Stimulated activated CD8-positive, alpha-beta memory T cell treated with anti-CD3 and anti-CD28 coated beads, Interleukin-15, amount 100 ng/mL, for 4 hours (primary cell): ENCODE measurements at regions not wholly inside any gene's neighbourhood (a gene's known extent, or its start where the extent isn't known, plus 50 kb on each side); places are given as distances from the start of the nearest gene placed in this dataset.

Experiments used
- DNase-seq, 2 donors: peaks; one replicate each; pipeline ENCODE4 v3.0.0-alpha.2; 2020; ENCODE audit warnings: low read depth in 2 of 2

GRCh38 chr2:7887441-7887840, 794.4 kb upstream of the ID2 start:
- no peak for DNase-seq

GRCh38 chr2:7888876-7889275, 793.0 kb upstream of the ID2 start:
- no peak for DNase-seq

GRCh38 chr2:7891312-7891711, 790.5 kb upstream of the ID2 start:
- no peak for DNase-seq

DNA sequence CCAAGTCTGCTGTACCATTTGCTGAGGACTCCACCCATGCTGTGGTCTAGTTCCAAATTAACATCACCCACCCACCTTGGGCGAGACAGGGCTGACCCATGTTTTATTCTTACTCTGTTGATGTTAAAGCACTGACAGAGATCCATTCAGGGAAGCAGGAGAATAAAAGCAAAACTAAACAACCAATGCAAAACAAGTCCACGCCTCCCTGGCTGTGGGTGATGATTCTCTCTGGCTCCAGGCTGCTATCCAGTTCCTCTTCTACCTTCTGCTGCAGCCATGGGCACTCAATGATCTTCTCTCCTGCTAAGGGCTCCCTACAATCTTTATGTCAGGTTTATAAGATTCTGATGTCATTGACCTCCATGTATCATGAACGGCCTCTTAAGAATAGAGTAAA, 786.6 kb upstream of the ID2 start:
- no peak for DNase-seq

GRCh38 chr2:7896940-7897487, 784.8 kb upstream of the ID2 start:
- DNase-seq, result no peak

- no peak for DNase-seq
Measured at GRCh38 chr2:7899241-7899640, 782.6 kb upstream of the ID2 start.

- no peak for DNase-seq
Measured at GRCh38 chr2:7899923-7900322, 781.9 kb upstream of the ID2 start.

- no peak for DNase-seq
Measured at GRCh38 chr2:7900593-7900992, 781.3 kb upstream of the ID2 start.

DNA sequence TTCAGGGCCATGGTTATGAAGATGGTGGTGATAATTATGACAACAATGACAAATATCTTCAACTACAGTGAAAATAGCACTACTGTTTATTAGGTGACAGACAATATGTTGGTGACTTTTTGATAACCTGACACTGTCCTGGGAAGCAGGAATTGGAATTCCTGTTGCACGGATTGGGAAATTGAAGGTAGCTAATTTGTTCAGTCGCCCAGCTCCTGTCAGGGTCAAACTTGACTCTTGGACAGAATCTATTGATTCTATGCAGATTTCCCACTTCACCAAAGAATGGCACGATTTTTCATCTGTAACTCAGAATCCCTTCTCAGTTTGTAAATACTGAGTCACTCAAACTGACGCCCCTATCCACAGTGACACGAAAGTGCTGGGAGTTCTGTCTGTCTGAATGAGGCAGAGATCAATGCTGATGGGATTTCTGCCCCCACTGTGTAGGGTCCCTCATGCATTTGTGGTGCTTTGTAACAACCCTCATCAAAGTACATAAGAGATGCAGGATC, 779.5 kb upstream of the ID2 start:
- no peak for DNase-seq

DNA sequence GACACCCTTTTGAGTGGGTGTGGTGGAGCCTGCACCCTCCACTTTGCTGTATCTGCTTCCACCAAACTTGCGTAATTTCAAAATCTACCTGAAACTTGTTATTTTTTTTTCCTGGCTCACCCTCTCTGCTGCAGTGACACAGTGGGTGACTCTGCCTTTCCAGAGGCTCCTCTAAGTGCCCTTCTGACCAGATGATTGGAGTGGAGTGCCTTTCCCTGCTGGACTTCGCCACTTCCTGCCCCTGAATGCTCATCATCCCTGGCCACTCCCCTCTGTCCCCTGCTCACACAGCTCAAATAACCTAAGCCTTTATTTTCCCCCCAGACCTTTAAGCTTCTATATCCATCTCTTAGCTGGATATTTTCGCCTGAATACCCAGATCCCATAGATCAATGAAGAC, 777.5 kb upstream of the ID2 start:
- no peak for DNase-seq

DNA sequence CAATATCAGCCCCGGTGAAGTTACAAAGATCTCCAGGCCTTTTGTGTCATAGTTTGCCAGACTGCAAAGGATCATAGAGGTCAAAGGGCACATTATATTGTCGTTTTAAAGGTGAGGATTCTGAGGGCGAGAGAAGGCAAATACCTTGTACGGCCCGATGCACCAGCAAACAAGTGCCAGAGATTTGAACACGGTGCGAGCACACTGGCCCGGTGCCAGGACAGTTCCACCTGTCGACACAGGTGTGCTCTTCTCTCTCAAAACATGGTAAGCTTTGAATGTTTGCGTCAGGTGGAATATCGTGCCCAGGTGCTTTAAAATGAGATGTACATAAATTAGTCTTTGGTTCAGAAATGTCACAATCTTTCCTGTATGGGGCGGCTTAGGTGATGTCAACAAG, 776.1 kb upstream of the ID2 start:
- no peak for DNase-seq

GRCh38 chr2:7906431-7906830, 775.4 kb upstream of the ID2 start:
- no peak for DNase-seq

DNA sequence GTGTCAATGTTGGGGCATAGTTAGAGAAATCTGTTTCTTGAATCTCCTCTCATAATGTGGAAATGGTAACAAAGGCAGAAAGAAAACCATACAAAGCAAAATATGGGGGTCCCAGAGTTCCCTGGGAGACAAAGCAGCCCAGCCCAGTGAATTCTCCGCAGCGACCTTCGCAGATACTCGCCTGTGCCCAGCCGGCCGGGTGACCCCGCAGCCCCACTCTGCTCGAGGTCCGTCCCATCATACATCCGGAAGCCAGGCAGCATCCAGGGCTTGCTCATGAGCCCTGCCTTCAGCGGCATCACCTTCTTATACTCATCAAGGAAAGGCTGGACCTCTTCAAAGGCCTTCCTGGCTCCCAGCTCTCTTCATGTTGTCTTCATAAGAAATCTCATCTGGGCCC, 774.8 kb upstream of the ID2 start:
- no peak for DNase-seq

GRCh38 chr2:7910752-7911151, 771.1 kb upstream of the ID2 start:
- DNase-seq, result no peak

DNA sequence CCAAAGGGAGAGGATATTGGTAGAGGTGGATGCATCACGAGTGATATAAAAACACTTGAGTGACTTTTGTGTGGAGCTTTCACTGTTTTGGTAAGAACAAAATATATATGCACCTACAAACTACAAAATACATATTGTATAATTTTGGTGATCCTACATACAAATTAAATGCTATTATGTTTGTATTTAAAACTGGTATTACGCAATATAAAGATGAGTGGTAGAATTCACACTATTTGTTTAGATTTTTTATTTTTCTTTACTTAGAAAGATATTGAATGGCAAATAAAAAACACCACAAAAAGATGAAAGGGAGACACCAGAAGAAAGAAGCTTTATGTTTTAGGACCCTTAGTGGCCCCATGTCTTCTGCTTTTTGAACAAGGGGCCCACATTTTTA, 770.7 kb upstream of the ID2 start:
- no peak for DNase-seq

- DNase-seq, result no peak
Measured at GRCh38 chr2:7913974-7914373, 767.9 kb upstream of the ID2 start.

- DNase-seq, result no peak
Measured at GRCh38 chr2:7915302-7916091, 766.4 kb upstream of the ID2 start.

GRCh38 chr2:7916670-7917069, 765.2 kb upstream of the ID2 start:
- no peak for DNase-seq

DNA sequence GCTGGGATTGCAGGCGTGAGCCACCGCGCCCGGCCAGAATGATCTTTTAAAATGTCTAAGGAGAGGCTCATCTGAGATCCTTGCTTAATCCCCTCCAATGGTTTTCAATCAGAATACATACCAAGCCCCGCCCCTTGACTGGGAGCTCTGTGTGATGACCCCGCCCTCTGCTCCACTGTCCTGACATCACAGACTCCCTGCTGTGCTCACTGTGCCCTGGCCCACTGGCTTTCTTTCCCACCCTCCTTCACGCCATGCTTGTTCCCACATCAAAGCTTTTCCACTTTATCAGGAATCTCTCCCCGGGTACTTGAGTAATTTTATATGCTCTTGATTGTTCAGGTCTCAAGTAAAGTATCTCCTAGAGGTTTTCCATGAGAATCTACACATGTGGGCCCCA, 762.3 kb upstream of the ID2 start:
- no peak for DNase-seq

- DNase-seq, result no peak
Measured at GRCh38 chr2:7924023-7924762, 757.7 kb upstream of the ID2 start.

DNA sequence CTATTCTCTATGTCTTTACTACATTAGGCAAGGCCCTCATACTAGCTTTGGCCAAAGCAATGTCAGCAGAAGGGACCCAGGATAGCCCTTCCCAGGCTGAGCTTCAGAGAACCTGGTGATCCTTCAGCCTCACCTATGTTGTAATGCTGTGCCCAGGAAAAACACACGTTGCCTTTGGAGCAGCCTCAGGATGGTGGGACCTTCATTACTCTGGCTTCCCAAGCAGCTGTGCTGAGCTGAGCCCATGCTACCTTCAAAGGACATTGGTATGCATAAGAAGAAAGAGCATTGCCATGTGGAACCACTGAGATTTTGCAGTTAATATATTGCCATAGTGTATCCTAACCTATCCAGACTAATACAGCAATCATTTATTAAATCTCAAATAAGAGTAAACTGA, 756.4 kb upstream of the ID2 start:
- DNase-seq, result no peak

- no peak for DNase-seq
Measured at GRCh38 chr2:7927691-7928090, 754.2 kb upstream of the ID2 start.

GRCh38 chr2:7929281-7929680, 752.6 kb upstream of the ID2 start:
- no peak for DNase-seq
